ENCODE measurements at regions not wholly inside any gene's neighbourhood (a gene's known extent, or its start where the extent isn't known, plus 50 kb on each side); places are given as distances from the start of the nearest gene placed in this dataset.

GRCh38 chr11:41533761-41534160 lies 74.3 kb upstream of the LRRC4C start:
- no peak for TF ChIP-seq CTCF (IDR thresholded peaks at IDR 0.05; ENCODE audit: low read length)
- TF ChIP-seq EZH2 (optimal IDR thresholded peaks at IDR 0.05; ENCODE audit: low read depth, low read length): no peak
- no peak for TF ChIP-seq EZH2phosphoT487 (IDR thresholded peaks at IDR 0.05; ENCODE audit: low read length)

Measured in MM.1S (cell line).